GM21423 (cell line): ENCODE measurements at regions not wholly inside any gene's neighbourhood (a gene's known extent, or its start where the extent isn't known, plus 50 kb on each side); places are given as distances from the start of the nearest gene placed in this dataset.

Experiments used
- ATAC-seq: cut with Tn5 transposase; IDR thresholded peaks from one replicate; pipeline ENCODE4 v1.9.1; 2021; ENCODE audit warnings: mild to moderate bottlenecking, moderate library complexity; ENCODE audit not compliant: unreplicated experiment

- ATAC-seq, result no peak
These were observed 86.8 kb downstream of the ZC3H11B start for GRCh38 chr1:219526074-219526473.

GRCh38 chr1:219523411-219523810 lies 89.5 kb downstream of the ZC3H11B start:
- no peak for ATAC-seq

- ATAC-seq, result no peak
These were observed 91.6 kb downstream of the ZC3H11B start for GRCh38 chr1:219521325-219521724.

- no peak for ATAC-seq
These were observed 92.7 kb downstream of the ZC3H11B start for GRCh38 chr1:219520241-219520640.

GRCh38 chr1:219518907-219519248 lies 94.0 kb downstream of the ZC3H11B start:
- ATAC-seq, result no peak

- no peak for ATAC-seq
These were observed 94.6 kb downstream of the ZC3H11B start for GRCh38 chr1:219518168-219518906.

- no peak for ATAC-seq
These were observed 95.9 kb downstream of the ZC3H11B start for GRCh38 chr1:219517031-219517430.

GRCh38 chr1:219514728-219515127 lies 98.2 kb downstream of the ZC3H11B start:
- ATAC-seq, result no peak

- no peak for ATAC-seq
These were observed 105.5 kb downstream of the ZC3H11B start for GRCh38 chr1:219507437-219507836.

- ATAC-seq, result no peak
These were observed 106.0 kb downstream of the ZC3H11B start for GRCh38 chr1:219506936-219507335.

- no peak for ATAC-seq
These were observed 106.4 kb downstream of the ZC3H11B start for GRCh38 chr1:219506473-219506899.

GRCh38 chr1:219505886-219506285 lies 107.0 kb downstream of the ZC3H11B start:
- ATAC-seq, result no peak

GRCh38 chr1:219503604-219504003 lies 109.3 kb downstream of the ZC3H11B start:
- ATAC-seq, result no peak

- ATAC-seq, result no peak
These were observed 112.5 kb downstream of the ZC3H11B start for GRCh38 chr1:219500327-219500897.

GRCh38 chr1:219498666-219499065 lies 114.2 kb downstream of the ZC3H11B start:
- ATAC-seq, result no peak

- no peak for ATAC-seq
These were observed 117.0 kb downstream of the ZC3H11B start for GRCh38 chr1:219495737-219496408.

- ATAC-seq, result no peak
These were observed 120.2 kb downstream of the ZC3H11B start for GRCh38 chr1:219492717-219493116.

GRCh38 chr1:219490566-219490965 lies 122.3 kb downstream of the ZC3H11B start:
- no peak for ATAC-seq

GRCh38 chr1:219489636-219490035 lies 123.3 kb downstream of the ZC3H11B start:
- no peak for ATAC-seq

- ATAC-seq, result no peak
These were observed 124.6 kb downstream of the ZC3H11B start for GRCh38 chr1:219488275-219488674.

- no peak for ATAC-seq
These were observed 129.4 kb downstream of the ZC3H11B start for GRCh38 chr1:219483530-219483929.

GRCh38 chr1:219480011-219480410 lies 132.9 kb downstream of the ZC3H11B start:
- no peak for ATAC-seq
